HG02943 (cell line): ENCODE measurements at regions not wholly inside any gene's neighbourhood (a gene's known extent, or its start where the extent isn't known, plus 50 kb on each side); places are given as distances from the start of the nearest gene placed in this dataset.

Source experiments
- ATAC-seq: cut with Tn5 transposase; IDR thresholded peaks from one replicate; pipeline ENCODE4 v1.9.1; 2021; ENCODE audit warnings: mild to moderate bottlenecking, low read depth, moderate library complexity; ENCODE audit not compliant: unreplicated experiment

DNA sequence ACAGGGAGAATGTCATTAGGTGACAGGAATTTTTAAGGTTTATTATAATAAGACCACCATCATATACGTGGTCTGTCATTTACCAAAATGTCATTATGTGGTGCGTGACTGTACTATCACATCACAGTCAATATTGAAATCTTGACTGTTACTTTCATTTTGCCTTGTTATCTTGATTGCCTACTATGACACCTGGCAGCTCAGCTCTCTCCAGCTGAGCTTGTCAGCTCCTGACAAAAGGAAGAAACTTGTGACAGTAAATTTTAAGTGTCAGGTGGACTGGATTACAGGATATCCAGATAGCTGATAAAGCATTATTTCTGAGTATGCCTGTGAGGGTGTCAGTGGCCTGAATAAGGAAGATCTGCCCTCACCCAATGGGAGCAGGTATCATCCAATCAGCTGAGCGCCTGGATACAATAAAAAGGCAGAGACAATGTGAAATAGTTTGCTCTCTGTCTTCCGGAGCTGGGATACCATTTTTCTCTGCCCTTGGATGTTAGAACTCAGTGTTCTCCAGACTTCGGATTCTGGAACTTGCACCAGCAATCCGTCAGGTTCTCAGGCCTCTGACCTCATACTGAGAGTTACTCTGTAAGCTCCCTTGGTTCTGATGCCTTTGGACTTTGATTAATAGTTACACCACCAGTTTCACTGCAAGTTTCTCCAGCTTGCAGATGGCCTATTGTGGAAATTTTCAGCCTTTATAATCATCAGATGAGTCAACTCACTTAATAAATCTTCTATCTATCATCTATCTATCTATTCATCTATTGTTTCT lies 1454.7 kb upstream of the IGFBP7 start:
- no peak for ATAC-seq

- ATAC-seq: no peak
These were observed 1451.0 kb upstream of the IGFBP7 start for GRCh38 chr4:58561170-58561569.

- no peak for ATAC-seq
These were observed 1450.6 kb upstream of the IGFBP7 start for GRCh38 chr4:58560736-58561135.

GRCh38 chr4:58553679-58554078 lies 1443.5 kb upstream of the IGFBP7 start:
- no peak for ATAC-seq

- ATAC-seq: no peak
These were observed 1442.8 kb upstream of the IGFBP7 start for GRCh38 chr4:58553031-58553430.

DNA sequence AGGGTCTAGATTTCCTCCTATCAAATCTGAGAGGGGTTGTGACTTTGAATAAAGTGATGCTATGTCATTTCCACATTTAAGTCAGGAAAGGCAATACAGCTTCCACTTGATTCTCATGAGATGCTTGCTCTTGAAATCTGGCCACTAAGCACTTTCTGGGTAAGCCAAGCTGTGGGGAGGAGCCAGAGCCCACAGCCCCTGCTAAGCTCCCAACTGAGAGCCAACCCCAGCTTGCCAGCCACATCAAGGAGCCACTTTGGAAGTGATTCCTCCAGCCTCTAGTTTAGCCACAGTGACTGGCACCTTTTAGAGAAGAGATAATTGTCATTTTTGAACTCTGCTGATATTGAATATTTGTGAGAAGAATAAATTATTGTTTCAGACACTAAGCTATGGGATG lies 1441.5 kb upstream of the IGFBP7 start:
- no peak for ATAC-seq

GRCh38 chr4:58543465-58543864 lies 1433.3 kb upstream of the IGFBP7 start:
- ATAC-seq: no peak

DNA sequence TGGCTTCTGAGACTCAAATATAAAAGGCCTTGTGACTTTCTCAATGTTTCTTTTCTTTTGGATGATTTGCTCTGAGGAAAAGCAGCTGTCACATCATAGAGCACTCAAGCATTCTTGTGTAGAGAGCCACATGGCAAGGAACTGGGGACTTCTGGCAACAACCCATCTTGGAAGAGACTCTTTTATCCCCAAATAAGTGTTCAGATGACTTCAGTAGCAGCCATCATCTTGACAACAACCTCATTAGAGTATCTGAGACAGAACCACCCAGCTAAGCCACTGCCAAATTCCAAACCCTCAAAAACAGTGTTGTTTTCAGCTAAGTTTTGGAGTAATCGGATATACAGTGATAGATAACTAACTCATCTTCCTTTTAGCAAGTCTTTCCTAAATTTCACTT lies 1431.7 kb upstream of the IGFBP7 start:
- no peak for ATAC-seq

DNA sequence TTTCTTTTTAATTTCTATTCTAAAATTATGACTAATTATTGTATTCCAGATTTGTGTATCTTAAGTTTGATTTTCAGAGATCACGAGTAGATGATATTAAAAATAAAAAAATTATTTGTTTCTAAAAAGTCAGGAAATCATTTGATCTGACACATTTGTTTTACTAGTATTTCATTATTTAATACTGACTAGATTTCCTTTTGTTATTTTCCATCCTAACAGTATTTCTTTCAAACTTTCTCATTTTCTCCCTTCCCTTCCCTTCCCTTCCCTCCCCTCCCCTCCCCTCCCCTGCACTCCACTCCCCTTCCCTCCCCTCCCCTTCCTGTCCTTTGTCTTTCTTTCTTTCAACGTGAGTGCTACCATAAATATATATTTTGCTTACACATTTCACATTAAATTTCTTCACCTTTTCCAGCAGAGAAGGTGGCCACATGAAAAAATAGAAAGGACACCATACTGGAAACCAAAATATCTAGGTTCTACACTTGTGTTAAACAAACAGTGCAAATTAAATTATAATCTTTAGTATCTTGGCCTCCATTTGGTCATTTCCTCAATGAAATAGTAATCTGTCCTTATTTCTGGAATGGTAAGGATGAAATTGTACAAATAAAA lies 1412.7 kb upstream of the IGFBP7 start:
- ATAC-seq: no peak

DNA sequence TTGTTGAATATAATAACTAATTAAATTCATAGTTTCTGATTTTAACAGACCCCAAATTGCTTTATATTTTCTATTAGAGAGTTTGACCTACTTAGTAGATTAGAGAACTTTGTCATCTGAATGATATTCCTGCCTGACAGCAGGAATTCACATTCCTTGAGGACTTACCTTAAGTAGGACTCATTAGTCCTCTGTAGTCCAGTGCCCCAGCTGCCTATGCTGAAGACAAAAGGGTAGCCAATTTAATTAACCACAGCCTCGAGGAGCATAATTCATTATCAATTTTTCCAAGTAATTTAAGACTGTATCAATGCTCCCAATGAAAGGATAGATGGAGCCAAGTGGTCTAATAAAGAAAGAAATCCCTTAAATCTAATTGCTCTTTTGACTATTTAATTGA lies 1405.0 kb upstream of the IGFBP7 start:
- no peak for ATAC-seq

DNA sequence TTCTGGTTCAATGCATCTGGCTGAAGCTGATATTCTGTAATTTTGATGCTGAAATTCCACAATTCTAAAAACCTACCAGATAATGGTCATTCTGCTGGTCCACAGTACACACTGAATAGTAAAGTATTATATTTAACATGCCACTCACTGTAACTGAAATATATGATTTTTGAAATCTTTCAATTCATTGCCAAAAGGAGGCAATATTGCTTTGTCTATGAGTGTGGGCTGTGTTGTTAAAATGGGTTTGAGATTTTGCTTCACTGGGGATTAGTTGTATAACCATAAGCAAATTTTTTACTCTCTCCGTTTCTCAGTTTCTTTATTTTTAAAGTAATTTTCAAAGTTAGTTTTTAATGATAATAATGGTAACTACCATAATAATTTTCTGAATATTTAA lies 1404.1 kb upstream of the IGFBP7 start:
- no peak for ATAC-seq

DNA sequence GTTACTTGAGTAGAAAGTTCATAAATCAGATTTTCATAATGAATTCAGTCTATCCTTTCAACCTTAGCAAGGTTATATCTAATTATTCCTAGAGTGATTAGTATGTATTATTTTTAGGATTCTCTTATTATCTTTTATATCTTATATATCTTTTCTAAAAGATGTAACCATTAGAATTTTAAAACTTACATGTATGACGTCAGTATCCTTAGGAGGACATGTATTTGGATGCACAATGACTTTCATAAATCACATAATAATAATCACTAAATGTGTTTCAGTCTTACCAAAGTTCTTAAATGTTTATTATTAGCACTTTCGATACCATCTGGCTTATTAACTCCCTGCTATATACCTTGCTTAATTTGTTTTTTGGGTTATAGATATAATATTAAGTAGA lies 1400.5 kb upstream of the IGFBP7 start:
- no peak for ATAC-seq

DNA sequence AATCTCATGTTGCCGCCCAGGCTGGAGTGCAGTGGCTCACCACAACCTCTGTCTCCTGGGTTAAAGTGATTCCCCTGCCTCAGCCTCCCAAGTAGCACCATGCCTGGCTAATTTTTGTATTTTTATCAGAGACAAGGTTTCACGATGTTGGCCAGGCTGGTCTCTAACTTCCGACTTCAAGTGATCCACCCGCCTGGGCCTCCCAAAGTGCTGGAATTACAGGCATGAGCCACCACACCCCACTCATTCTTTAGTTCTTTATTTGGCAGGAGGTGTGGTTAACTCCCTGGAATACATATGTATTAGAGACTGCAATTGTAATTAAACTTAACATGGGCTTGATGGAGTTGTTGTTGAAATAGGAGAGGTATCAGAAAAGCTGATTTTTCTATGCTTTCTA lies 1396.9 kb upstream of the IGFBP7 start:
- no peak for ATAC-seq

DNA sequence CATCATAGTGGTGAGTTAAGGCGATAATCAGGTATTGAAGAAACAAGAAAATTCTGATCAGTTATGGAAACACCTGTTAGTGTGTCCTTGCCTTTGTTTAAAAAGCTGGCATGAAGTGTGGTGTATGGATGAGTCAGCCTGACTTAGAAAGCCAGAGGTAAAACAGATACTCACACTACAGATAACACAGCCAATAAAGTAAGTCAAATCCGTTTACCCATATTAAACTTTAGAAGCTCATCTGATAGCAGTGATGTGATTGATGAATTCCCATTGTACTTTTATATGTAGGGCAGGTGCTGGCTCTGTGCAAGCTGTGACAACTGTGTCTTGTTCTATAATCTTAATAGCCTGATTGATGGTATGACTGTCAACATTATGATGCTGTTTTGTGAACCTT lies 1392.7 kb upstream of the IGFBP7 start:
- no peak for ATAC-seq

DNA sequence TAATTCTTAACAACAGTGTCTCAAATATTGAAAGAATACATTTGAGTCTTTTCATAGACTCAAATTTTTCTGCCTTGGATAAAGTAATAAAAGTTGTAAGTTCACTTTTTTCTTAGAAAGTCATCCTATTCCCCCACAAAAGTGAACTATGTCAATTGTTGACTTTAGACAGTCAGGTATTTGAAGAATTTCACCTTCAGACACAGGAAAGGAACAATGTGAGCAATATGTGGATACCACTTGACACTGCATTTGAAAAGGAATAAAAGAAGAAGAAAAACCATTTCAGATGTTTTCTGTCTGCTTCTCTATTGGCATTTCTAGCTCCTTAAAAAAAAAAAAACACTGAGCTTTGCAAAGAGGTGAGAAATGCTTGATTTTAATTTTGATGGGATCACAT lies 1389.0 kb upstream of the IGFBP7 start:
- no peak for ATAC-seq

DNA sequence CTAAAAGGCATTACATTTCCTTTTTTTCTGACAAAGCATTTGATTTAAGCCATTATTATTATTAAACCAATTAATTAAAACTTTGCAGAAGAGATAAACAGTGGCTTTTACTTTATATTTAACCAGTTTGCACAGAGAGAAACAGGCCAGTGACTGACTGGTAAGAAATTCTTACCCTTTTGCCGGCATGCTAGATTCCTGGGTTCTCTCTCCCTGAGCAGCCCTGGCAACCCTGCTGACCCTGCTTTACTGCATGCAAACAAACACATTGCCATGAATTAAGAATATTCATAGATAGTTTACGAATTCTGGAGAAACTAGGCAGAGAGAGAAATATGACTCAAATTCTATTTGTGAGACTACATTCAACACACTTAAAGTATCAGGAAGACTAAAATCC lies 1381.4 kb upstream of the IGFBP7 start:
- ATAC-seq: no peak

DNA sequence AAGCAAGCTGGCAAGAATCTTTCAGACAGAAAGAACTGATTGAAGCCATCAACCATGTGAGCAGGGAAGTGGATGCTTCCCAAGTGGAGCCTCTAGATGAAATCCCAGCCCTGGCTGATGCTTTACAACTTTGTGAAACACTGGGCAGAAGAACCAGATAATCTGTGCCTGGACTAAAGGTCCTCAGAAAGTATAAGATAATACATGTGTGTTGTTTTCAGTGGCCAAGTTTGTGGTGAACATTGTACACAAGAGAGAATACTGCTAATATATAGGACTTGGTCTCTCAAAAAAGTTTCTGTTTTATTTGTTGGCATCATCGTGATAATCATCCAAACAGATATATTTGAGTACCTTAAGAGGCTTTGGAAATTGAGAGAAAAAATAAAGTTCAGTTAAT lies 1367.8 kb upstream of the IGFBP7 start:
- ATAC-seq: no peak

DNA sequence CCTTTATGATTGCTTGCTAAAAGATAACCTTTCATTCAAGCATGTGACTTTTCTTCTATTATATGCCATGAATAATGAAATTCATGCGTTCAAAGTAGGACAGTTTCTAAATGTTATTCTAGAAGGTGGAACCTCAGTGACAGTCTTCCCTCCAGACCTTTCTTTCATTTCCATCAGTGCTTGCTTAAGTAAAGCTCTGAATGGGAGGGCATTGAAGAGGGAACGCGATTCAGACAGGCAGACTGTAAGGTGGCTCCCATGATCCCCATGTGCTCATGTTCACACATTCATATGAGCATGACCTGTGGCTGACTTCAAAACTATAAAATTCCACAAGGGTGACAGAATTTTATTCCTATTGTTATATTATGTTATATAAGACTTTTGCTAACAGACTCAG lies 1367.3 kb upstream of the IGFBP7 start:
- ATAC-seq: no peak

GRCh38 chr4:58475097-58475496 lies 1364.9 kb upstream of the IGFBP7 start:
- no peak for ATAC-seq

DNA sequence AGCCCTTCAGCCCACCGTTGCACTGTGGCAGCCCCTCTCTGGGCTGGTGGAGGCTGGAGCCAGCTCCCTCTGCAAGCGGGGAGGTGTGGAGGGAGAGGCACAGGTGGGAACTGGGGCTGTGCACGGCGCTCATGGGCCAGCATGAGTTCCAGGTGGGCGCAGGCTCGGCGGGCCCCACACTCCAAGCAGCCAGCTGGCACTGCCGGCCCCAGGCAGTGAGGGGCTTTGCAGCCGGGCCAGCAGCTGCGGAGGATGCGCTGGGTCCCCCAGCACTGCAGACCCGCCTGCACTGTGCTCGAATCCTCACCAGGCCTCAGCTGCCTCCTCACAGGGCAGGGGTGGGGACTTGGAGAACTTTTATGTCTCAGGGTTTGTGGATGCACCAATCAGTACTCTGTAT lies 1354.8 kb upstream of the IGFBP7 start:
- no peak for ATAC-seq

GRCh38 chr4:58456727-58457384 lies 1346.7 kb upstream of the IGFBP7 start:
- ATAC-seq: no peak

DNA sequence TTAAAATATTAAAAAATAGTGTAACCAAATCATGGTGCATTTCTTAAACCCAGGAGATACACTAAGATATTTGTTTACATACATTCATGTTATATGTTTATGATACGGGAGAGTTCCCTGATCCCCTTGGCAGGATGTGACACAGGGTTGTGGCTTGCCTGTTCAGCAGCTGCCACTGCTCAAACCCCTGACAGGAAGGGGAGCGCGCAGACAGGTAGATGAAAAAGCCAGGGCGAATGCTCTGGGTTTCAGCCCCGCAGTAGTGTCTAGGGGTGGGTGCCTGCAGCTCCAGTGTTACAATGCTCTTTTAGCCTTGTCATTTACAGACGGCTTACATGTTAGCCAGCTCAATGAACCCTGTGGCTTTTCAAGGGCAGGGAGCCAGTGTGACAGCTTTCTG lies 1343.8 kb upstream of the IGFBP7 start:
- no peak for ATAC-seq
